GM21360 (cell line): ENCODE measurements at regions not wholly inside any gene's neighbourhood (a gene's known extent, or its start where the extent isn't known, plus 50 kb on each side); places are given as distances from the start of the nearest gene placed in this dataset.
A peak's percentile ranks its signal among the peaks of the same experiment; 100 is the strongest.

Experiments
- ATAC-seq: cut with Tn5 transposase; IDR thresholded peaks from one replicate; pipeline ENCODE4 v1.9.1; 2021; ENCODE audit warnings: mild to moderate bottlenecking, moderate library complexity; ENCODE audit not compliant: unreplicated experiment

DNA sequence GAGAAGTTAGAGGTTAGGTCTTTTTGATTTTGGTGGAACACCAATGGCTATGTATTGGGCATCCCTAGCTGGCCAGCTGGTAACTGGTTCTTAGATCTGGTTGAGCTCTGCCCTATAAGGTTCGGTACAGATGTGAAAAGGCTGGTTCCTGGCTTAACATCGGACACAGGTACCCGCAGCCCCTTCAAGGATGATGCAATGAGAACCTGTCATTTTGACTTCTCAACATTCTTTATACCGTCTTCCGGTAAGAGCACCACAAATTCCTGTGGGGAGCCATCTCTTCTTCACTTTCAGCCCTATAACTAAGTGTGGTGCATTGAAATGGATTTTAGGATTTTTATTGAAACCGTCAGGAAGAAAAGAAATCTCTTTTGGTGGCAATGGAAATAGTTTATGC is 222.8 kb downstream of the ADAMTS9 start:
- no peak for ATAC-seq

DNA sequence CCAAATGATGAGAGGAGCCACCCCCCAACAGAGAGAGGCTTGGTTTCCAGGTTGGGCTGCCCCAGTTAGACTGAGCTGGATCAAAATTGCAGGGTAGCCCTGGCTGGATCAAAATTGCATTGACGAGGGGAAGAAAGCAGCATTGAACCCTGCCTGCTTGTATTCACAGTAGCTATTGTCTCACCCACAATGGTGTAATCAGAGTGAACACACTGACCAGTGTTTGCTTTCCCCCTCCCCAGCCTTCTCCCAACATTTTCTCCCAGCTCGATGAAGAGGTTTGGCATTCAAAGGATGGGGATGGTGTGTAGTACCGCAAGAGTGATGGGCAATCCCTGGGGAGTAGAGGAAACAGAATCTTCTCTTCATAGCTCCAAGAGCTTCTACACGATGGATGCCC is 223.8 kb downstream of the ADAMTS9 start:
- ATAC-seq = no peak

- no peak for ATAC-seq
These were observed 225.6 kb downstream of the ADAMTS9 start for GRCh38 chr3:64462203-64462602.

GRCh38 chr3:64460877-64461276 is 226.9 kb downstream of the ADAMTS9 start:
- ATAC-seq = no peak

- ATAC-seq = no peak
These were observed 227.6 kb downstream of the ADAMTS9 start for GRCh38 chr3:64460141-64460730.

- no peak for ATAC-seq
These were observed 228.1 kb downstream of the ADAMTS9 start for GRCh38 chr3:64459711-64460110.

GRCh38 chr3:64457811-64458210 is 230.0 kb downstream of the ADAMTS9 start:
- no peak for ATAC-seq

DNA sequence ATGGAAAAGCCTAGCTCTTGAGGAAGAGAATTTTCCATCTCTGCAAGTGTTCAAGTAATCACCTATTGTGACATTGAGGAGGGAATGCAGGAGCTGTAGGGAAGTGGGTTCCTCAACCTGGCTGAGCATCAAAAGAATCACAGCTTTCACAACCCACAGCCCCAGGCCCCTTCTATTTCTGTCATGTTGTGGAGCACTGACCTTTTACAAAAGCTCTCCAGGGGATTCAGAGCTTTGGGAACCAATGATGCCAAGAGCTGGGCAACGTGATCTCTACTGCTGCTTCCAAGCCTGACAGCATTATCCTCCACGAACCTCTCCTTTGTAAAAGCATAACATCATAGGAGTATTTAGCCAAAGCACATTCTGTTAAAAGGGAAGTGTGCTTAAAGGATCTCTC is 231.1 kb downstream of the ADAMTS9 start:
- ATAC-seq = no peak

DNA sequence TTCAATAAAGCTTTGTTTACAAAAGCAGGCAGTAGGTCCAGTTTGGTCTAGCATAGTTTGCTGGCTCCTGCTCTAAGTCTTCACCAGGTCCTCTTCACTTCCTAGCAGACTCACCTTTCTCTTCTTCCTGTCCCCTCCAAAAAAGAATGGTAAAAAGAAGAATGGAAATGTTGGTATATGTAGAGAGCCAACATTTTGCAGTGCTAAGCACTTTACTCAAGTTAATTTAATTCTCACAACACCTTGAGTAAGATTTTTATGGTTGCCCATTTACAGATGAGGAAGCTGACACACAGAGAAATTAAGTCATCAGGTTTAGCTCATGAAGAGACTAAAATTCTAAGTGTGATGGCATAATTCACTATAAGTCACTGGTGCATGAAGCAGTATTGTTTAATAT is 230.1 kb upstream of the PRICKLE2 start:
- ATAC-seq = no peak

DNA sequence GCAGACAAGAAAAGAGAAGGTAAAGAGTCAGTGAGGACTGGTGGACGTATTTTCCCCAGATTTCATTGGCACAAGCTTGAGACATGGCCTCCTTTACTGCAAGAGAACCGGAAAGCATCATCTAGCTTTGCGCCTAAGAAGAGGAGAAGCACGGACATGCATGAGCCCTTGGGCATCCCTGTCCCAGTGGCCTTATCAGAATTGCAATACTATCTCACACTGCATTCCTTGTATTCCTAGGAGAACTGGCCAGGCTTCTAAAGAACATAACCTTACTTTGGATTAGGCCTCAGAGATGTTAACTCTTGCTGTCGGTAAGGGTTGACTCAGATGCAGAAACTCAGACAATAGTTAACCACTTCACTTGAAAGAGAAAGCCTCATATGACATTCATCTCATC is 229.5 kb upstream of the PRICKLE2 start:
- ATAC-seq = no peak

GRCh38 chr3:64454179-64454578 is 228.9 kb upstream of the PRICKLE2 start:
- ATAC-seq = no peak

GRCh38 chr3:64451283-64452012 is 226.2 kb upstream of the PRICKLE2 start:
- no peak for ATAC-seq

DNA sequence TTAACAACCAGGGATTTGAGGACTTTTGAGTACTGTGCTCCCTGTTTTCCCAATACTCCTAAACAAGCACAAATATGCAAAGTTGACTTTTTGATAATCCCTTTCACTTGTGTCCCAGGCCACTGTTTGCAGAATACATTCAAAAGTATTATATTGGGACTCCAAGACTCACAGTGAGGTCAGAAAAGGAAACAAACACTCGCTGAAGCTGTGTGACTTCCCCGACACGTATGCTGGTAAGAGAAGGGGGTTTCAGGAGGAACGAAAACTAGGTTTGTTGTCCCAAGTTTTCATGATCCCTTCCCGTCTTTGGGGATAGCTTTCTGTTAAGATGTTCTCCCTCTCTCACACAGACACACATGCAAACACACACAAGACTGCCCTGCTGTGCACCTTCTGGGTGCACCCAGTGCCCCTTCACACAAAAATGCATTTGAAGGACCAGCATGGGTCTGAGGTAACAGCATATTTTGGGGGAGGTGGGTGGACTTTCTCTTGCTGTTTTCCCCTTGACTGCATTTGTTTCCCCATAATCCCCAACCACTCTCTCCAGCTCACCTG is 225.2 kb upstream of the PRICKLE2 start:
- peak; percentile 54 for ATAC-seq

DNA sequence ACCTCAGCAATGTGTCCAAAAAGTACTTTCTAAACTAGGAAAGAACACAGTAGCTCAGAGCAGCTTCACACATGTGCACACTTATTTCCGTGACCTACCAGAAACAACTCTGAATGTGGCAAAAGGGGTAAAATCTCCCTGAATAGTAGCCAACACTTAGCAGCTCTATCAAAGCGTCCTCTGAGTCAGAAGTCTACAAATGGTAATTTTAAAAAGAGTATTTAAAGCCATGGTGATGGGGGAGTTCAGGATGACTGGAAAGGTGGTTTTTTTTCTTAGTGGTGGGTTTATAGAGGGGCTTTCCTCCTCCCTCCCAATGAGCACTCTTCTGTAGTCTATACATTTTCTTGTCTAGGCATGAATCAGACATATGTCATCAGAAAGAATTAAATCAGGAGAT is 223.8 kb upstream of the PRICKLE2 start:
- peak; percentile 44 for ATAC-seq

- no peak for ATAC-seq
These were observed 220.7 kb upstream of the PRICKLE2 start for GRCh38 chr3:64445944-64446300.

DNA sequence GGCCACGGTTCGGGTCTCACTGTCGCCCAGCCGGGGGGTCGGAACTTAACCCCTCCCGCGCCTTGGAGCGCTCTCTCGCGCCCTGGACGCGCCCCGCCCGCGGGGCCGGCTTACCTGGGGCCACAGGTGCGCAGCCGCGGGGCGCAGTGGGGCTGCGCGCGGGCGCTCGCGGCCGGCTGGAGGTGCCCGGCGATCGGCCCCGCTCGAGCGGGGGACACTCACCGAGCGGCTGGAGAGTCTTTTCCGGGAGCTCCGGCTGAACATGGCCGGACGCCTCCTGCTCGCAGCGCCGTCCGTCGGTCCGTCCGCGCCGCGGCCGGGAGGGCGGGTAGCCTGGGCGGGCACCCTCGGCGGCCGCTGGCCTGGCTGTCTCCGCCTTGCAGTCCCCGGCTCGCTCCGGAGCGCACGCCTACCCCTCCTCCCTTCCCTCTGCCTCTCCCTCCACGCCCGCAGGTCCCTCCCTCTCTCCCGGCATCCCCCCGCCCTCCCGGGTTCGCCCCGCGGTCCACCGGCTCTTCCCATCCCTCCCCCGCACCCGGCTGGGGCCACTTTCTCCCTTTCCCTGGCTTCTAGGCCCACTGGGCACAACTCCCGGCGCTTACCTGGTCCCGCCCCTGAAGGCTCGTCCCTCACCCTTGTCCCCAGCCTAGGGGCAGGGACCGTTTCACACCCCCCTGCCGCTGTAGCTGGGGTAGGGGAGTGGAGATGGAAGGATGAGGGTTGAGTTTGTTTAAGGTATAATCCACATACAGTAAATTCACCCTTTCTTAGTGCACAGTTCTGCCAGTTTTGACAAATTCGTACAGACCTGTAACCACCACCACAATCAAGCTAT is 220.1 kb upstream of the PRICKLE2 start:
- no peak for ATAC-seq

DNA sequence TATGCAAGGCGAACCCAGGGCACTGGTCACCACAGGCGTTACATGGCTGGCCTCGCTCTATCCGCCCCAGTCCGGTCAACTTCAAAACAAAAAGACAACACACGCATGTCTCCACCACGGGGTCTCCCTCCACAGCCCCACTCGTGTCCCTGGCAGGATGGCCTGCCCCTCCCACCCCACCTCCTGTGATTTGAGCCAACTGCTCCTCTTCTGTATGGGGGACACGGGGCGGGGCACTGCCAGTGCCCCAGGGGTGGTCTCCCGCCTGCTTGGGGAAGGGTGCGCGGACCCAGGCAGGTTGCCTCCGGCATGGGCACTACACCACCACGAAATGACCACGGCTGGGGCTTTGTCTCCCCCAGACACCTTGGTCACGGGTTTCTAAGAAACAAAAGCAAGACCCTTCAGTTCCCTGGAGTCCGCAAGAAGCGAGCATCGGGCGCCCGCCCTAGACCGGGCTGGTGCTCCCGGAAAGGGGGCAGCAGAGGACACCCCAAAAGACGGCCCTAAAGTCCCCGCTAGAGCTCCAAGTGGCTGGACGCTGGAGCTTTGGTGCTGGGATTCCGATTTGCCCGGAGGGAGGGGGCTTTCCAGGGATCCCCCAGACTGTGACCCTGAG is 219.3 kb upstream of the PRICKLE2 start:
- no peak for ATAC-seq

- no peak for ATAC-seq
These were observed 218.5 kb upstream of the PRICKLE2 start for GRCh38 chr3:64443546-64444381.

- ATAC-seq = no peak
These were observed 216.6 kb upstream of the PRICKLE2 start for GRCh38 chr3:64441861-64442260.

DNA sequence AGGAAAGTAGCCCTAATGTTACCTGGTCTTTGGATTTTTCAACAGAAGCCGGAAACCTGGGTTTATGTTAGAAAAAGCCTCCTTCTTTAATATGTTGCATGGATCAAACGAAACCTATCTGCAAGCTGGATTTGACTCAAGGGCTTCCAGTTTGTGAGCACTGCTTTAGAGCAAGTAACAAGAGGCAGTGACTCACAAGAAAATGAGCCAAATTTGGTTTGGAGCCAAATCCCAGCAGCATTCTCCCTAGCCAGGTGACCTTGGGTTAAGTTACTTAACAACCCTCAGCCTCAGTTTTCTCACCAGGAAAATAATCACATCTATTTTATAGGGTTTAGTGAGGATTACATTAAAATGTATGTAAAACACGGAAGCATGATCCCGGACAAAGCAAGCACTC is 215.2 kb upstream of the PRICKLE2 start:
- ATAC-seq = no peak
